ENCODE measurements at regions not wholly inside any gene's neighbourhood (a gene's known extent, or its start where the extent isn't known, plus 50 kb on each side); places are given as distances from the start of the nearest gene placed in this dataset.

DNA sequence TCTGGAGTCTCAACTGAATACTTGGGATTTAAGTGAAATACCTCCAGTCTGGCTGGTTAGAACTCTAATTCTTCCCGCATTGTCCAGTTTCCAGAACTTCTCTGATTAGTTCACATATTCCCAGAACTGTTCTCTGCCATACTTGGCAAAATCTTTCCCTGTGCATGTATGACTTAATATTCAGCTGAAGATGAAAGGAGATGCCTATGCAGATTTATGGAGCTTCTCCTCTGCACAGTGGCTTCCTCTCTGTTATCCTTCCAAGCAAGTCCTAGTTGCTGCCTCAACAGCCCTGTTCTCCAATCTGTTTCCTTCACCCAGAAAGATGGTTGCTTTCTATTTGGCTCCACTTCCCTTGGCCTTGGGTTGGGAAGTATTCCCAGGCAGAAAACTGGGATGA, 155.4 kb upstream of the GATA6 start:
- ChIA-PET RAD21 (ENCODE audit: unreplicated experiment) (no interaction called here), POLR2A (interaction anchor here (0.6 kb wide), 1 partner anchor 432 kb away, joined by 4 read pairs; no protein-coding TSS in a partner anchor), SMC1A (ENCODE audit: uncharacterized antibody, unreplicated experiment) (interaction anchor here (1.7 kb wide), 1 partner anchor 16 kb away, joined by 4 read pairs; no protein-coding TSS in a partner anchor), CTCF (interaction anchor here (0.7 to 0.8 kb wide), 2 partner anchors 15 to 96 kb away, joined by 3 read pairs; no protein-coding TSS in a partner anchor)
- no peaks in the 10 kb centered on the region for H3K79me2 ChIP-seq (ENCODE audit: control insufficient read depth, insufficient read depth, low read length)
- intact Hi-C loops (cut with micrococcal nuclease; ENCODE audit: unreplicated experiment): no loop called here
- H3K27ac ChIP-seq (ENCODE audit: control insufficient read depth, insufficient read depth): no peak overlapping the region
- no peaks in the 10 kb centered on the region for H3K9me3 ChIP-seq (replicated peaks; ENCODE audit: control insufficient read depth, insufficient read depth, low read length)
- H2AFZ ChIP-seq (ENCODE audit: control insufficient read depth, low read depth, low read length): no peak overlapping the region
- H3K4me1 ChIP-seq (ENCODE audit: control insufficient read depth, insufficient read depth, low read length): no peaks in the 10 kb centered on the region
- TF ChIP-seq MYC (IDR thresholded peaks at IDR 0.05; ENCODE audit: insufficient read depth, insufficient read length, insufficient replicate concordance, low read length, severe bottlenecking): no peak
- TF ChIP-seq, protein P1, sequence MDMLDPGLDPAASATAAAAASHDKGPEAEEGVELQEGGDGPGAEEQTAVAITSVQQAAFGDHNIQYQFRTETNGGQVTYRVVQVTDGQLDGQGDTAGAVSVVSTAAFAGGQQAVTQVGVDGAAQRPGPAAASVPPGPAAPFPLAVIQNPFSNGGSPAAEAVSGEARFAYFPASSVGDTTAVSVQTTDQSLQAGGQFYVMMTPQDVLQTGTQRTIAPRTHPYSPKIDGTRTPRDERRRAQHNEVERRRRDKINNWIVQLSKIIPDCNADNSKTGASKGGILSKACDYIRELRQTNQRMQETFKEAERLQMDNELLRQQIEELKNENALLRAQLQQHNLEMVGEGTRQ (IDR thresholded peaks at IDR 0.05; ENCODE audit: borderline replicate concordance, low read depth, low read length): no peak
- TF ChIP-seq STAT1 (conservative IDR thresholded peaks at IDR 0.05): no peak
- TF ChIP-seq, protein P2, sequence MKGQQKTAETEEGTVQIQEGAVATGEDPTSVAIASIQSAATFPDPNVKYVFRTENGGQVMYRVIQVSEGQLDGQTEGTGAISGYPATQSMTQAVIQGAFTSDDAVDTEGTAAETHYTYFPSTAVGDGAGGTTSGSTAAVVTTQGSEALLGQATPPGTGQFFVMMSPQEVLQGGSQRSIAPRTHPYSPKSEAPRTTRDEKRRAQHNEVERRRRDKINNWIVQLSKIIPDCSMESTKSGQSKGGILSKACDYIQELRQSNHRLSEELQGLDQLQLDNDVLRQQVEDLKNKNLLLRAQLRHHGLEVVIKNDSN (IDR thresholded peaks at IDR 0.05; ENCODE audit: borderline replicate concordance, extremely low read length, insufficient read depth, low read depth, low read length): no peak
- TF ChIP-seq, protein P3, sequence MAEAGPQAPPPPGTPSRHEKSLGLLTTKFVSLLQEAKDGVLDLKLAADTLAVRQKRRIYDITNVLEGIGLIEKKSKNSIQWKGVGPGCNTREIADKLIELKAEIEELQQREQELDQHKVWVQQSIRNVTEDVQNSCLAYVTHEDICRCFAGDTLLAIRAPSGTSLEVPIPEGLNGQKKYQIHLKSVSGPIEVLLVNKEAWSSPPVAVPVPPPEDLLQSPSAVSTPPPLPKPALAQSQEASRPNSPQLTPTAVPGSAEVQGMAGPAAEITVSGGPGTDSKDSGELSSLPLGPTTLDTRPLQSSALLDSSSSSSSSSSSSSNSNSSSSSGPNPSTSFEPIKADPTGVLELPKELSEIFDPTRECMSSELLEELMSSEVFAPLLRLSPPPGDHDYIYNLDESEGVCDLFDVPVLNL (IDR thresholded peaks at IDR 0.05; ENCODE audit: low read depth, low read length): no peak
- TF ChIP-seq IRF4 (IDR thresholded peaks at IDR 0.05; ENCODE audit: low read depth, low read length): no peak
- no peak for TF ChIP-seq PRDM15 (CRISPR knock-in tag; IDR thresholded peaks at IDR 0.05)
- TF ChIP-seq MTA3 (IDR thresholded peaks at IDR 0.05; ENCODE audit: borderline replicate concordance, low read length): no peak
- TF ChIP-seq MTA2 (IDR thresholded peaks at IDR 0.05; ENCODE audit: low read depth): no peak
- TF ChIP-seq HCFC1 (IDR thresholded peaks at IDR 0.05; ENCODE audit: low read length): no peak
- no peak for TF ChIP-seq KAT2A (conservative IDR thresholded peaks at IDR 0.05; ENCODE audit: control insufficient read depth, low read depth, low read length)
- TF ChIP-seq SP1 (IDR thresholded peaks at IDR 0.05; ENCODE audit: low read depth, low read length): no peak
- no peak overlapping the region for H3K4me3 ChIP-seq
- ATAC-seq: no peak
- H3K27me3 ChIP-seq (replicated peaks in 1 of 2; ENCODE audit: control insufficient read depth in 2 of 2, insufficient read depth in 2 of 2, low read length in 1 of 2): no peaks in the 10 kb centered on the region; a peak in 1 of 4 replicates
- BruUV-seq (replicated peaks): no TSS peak
- DNase-seq (ENCODE audit: low read depth, low spot score): no peak
- H3K36me3 ChIP-seq (ENCODE audit: control insufficient read depth in 2 of 2, insufficient read depth in 2 of 2, low read length in 1 of 2): no peaks in the 10 kb centered on the region
- in situ Hi-C loops (cut with MboI): no loop called here
- no peak overlapping the region for H3K9ac ChIP-seq (ENCODE audit: control insufficient read depth, insufficient read depth, low read length)
- FAIRE-seq: no peak
- 0% methylated on average over 1 of the region's 1 CpG for WGBS (ENCODE audit: insufficient coverage, insufficient replicate concordance, low lambda C conversion rate, missing lambda C conversion rate)
- no peaks in the 10 kb centered on the region for H4K20me1 ChIP-seq (ENCODE audit: control insufficient read depth, insufficient read depth)
- no peak overlapping the region for H3K4me2 ChIP-seq (ENCODE audit: control insufficient read depth, insufficient read depth)
